Skeletal muscle satellite cell (primary cell): ENCODE measurements at regions not wholly inside any gene's neighbourhood (a gene's known extent, or its start where the extent isn't known, plus 50 kb on each side); places are given as distances from the start of the nearest gene placed in this dataset.

Experiments
- H3K27me3 ChIP-seq: 2 replicates; pipeline ENCODE4 v1.7.0; 2013; ENCODE audit warnings: low read length; ENCODE audit not compliant: control insufficient read depth, insufficient read depth
- H3K36me3 ChIP-seq: 2 replicates; pipeline ENCODE4 v1.7.0; 2013; ENCODE audit warnings: mild to moderate bottlenecking, control low read depth, low read length; ENCODE audit not compliant: insufficient read depth
- H3K4me1 ChIP-seq: 2 replicates; pipeline ENCODE4 v1.7.0; 2013; ENCODE audit warnings: low read length; ENCODE audit not compliant: control insufficient read depth, insufficient read depth
- H3K4me2 ChIP-seq: 2 replicates; pipeline ENCODE4 v1.7.0; 2013; ENCODE audit warnings: mild to moderate bottlenecking, low read length
- H3K4me3 ChIP-seq: 2 replicates; pipeline ENCODE4 v1.7.0; 2013; ENCODE audit warnings: low read length
- H3K9ac ChIP-seq: 2 replicates; pipeline ENCODE4 v1.7.0; 2013; ENCODE audit warnings: mild to moderate bottlenecking, low read depth, low read length, moderate library complexity
- H3K9me3 ChIP-seq: replicated peaks from 2 replicates; pipeline ENCODE4 v1.7.0; 2013; ENCODE audit warnings: mild to moderate bottlenecking, control low read depth, low read length

- H3K36me3 ChIP-seq = no peaks in the 10 kb centered on the region
- H3K27me3 ChIP-seq = peaks cover 55% of the 10 kb centered on the region
- no peak overlapping the region for H3K4me2 ChIP-seq
- H3K4me1 ChIP-seq = no peaks in the 10 kb centered on the region
- no peak overlapping the region for H3K4me3 ChIP-seq
- H3K9me3 ChIP-seq = no peaks in the 10 kb centered on the region
- no peak overlapping the region for H3K9ac ChIP-seq
Measured at GRCh38 chr13:39130301-39130700, 92.0 kb downstream of the NHLRC3 start.

GRCh38 chr13:39132286-39133230, 94.3 kb downstream of the NHLRC3 start:
- H3K36me3 ChIP-seq = no peaks in the 10 kb centered on the region
- H3K9me3 ChIP-seq = no peaks in the 10 kb centered on the region
- H3K27me3 ChIP-seq = peaks cover 34% of the 10 kb centered on the region
- H3K4me2 ChIP-seq = no peak overlapping the region
- H3K4me1 ChIP-seq = no peaks in the 10 kb centered on the region
- H3K4me3 ChIP-seq = no peak overlapping the region
- H3K9ac ChIP-seq = no peak overlapping the region

- Histone ChIP-seq H3K4me3 (no peak overlapping the region), H3K4me1 (no peaks in the 10 kb centered on the region), H3K27me3 (peaks cover 23% of the 10 kb centered on the region), H3K9ac (no peak overlapping the region), H3K4me2 (no peak overlapping the region), H3K36me3 (no peaks in the 10 kb centered on the region), H3K9me3 (no peaks in the 10 kb centered on the region)
Measured at GRCh38 chr13:39133781-39134180, 95.5 kb downstream of the NHLRC3 start.

GRCh38 chr13:39134574-39134973, 96.3 kb downstream of the NHLRC3 start:
- Histone ChIP-seq H3K9me3 (no peaks in the 10 kb centered on the region), H3K36me3 (no peaks in the 10 kb centered on the region)

DNA sequence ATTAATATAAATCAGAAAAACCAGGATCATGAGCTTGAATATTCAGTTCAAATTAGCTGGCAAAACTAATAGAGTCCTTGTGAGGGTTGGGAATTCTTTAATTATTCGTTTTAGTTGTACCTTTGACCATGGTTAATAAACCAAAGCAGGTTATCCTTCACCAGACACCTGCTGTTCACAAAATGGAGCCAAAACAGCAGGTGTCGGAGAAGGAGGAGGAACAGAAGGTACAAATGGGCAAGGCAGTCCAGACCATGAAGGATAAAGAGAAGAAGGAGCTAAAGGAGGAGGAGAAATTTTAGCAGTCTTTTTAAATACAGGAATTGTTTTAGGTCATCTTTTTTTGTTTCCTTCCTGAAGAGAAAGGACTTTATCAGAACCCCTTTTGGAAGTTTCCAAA, 106.1 kb downstream of the NHLRC3 start:
- Histone ChIP-seq H3K4me1 (peaks cover 4% of the 10 kb centered on the region), H3K9ac (no peak overlapping the region), H3K4me2 (no peak overlapping the region), H3K36me3 (no peaks in the 10 kb centered on the region), H3K27me3 (peaks cover 42% of the 10 kb centered on the region), H3K9me3 (no peaks in the 10 kb centered on the region), H3K4me3 (no peak overlapping the region)

More at GRCh38 chr13:39134574-39134973, 96.3 kb downstream of the NHLRC3 start:
- Histone ChIP-seq H3K4me3 (no peak overlapping the region), H3K9ac (no peak overlapping the region), H3K4me2 (no peak overlapping the region), H3K4me1 (no peaks in the 10 kb centered on the region), H3K27me3 (peaks cover 15% of the 10 kb centered on the region)

- peaks cover 4% of the 10 kb centered on the region for H3K4me1 ChIP-seq
- H3K4me3 ChIP-seq = no peak overlapping the region
- no peak overlapping the region for H3K4me2 ChIP-seq
- no peaks in the 10 kb centered on the region for H3K36me3 ChIP-seq
- no peaks in the 10 kb centered on the region for H3K9me3 ChIP-seq
- H3K27me3 ChIP-seq = peaks cover 42% of the 10 kb centered on the region
- H3K9ac ChIP-seq = no peak overlapping the region
Measured at GRCh38 chr13:39144941-39145533, 106.8 kb downstream of the NHLRC3 start.

DNA sequence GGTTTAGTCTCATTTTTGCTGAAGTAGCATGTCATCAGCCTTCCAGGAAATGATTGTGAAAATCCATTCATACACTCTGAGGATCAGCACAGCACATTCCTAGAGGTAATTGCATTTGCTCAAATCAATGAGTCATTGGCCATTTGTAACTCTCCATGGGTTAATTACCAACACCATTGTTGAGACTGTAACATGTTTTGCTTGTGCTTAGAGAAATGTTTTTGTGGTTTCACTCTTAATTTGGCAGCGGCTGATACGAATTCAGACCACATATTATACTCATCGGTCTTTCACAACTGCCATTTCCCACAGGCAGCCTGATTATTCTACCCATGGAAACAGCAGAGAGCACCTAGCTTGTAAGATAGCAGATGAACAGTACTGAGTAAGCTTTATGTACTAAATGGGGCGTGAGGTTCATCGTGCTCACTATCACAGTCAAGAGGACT, 110.3 kb downstream of the NHLRC3 start:
- no peak overlapping the region for H3K4me2 ChIP-seq
- no peaks in the 10 kb centered on the region for H3K9me3 ChIP-seq
- H3K27me3 ChIP-seq = peaks cover 27% of the 10 kb centered on the region
- H3K36me3 ChIP-seq = no peaks in the 10 kb centered on the region
- H3K4me1 ChIP-seq = peaks cover 4% of the 10 kb centered on the region
- no peak overlapping the region for H3K9ac ChIP-seq
- no peak overlapping the region for H3K4me3 ChIP-seq

GRCh38 chr13:39149896-39150295, 111.6 kb downstream of the NHLRC3 start:
- H3K27me3 ChIP-seq = peaks cover 23% of the 10 kb centered on the region

DNA sequence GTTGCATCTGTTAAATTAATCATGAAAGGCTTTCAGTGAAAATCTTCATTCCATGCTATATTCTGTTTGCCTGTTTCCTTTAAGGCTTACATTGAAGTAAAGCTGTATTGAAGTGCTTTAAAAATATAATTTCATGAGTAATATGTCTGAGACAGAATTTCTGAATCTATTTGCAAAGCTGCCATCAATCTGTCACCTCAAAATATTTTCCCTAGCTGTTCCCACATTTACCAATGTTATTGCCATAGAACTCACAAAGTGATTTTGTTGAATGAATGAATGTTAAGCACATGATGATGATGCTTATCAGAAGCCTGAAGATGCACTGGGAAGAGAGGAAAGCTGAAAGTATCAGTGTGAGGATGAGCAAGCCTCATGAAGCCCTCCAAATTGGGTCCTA, 115.8 kb downstream of the NHLRC3 start:
- H3K4me2 ChIP-seq = no peak overlapping the region
- no peaks in the 10 kb centered on the region for H3K9me3 ChIP-seq
- H3K4me1 ChIP-seq = no peaks in the 10 kb centered on the region
- no peak overlapping the region for H3K4me3 ChIP-seq
- H3K9ac ChIP-seq = no peak overlapping the region
- H3K36me3 ChIP-seq = no peaks in the 10 kb centered on the region
- peaks cover 16% of the 10 kb centered on the region for H3K27me3 ChIP-seq

More at GRCh38 chr13:39149896-39150295, 111.6 kb downstream of the NHLRC3 start:
- Histone ChIP-seq H3K36me3 (no peaks in the 10 kb centered on the region), H3K9ac (no peak overlapping the region), H3K4me2 (no peak overlapping the region), H3K4me3 (no peak overlapping the region), H3K9me3 (no peaks in the 10 kb centered on the region), H3K4me1 (peaks cover 4% of the 10 kb centered on the region)

DNA sequence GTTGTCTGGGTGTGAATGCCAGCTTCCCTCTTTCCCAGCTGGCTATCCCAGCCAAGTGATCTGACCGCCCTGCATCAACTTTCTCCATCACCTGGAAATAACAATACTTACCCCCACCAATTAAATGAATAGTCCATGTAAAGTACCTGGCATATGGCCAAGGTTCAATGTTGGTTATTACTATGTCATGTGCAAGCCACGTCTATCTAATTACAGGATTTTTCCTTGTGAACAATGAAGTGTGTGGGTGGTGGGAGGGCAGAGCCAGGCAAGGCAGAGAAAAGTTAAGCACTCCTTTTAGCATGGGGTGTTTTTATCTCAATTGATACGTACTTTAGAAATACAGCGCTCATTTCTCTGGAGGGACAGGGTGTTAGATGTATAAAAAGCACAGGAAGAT, 121.1 kb downstream of the NHLRC3 start:
- Histone ChIP-seq H3K4me1 (no peaks in the 10 kb centered on the region), H3K27me3 (peaks cover 27% of the 10 kb centered on the region), H3K9me3 (no peaks in the 10 kb centered on the region), H3K4me3 (no peak overlapping the region), H3K4me2 (no peak overlapping the region), H3K36me3 (no peaks in the 10 kb centered on the region), H3K9ac (no peak overlapping the region)

DNA sequence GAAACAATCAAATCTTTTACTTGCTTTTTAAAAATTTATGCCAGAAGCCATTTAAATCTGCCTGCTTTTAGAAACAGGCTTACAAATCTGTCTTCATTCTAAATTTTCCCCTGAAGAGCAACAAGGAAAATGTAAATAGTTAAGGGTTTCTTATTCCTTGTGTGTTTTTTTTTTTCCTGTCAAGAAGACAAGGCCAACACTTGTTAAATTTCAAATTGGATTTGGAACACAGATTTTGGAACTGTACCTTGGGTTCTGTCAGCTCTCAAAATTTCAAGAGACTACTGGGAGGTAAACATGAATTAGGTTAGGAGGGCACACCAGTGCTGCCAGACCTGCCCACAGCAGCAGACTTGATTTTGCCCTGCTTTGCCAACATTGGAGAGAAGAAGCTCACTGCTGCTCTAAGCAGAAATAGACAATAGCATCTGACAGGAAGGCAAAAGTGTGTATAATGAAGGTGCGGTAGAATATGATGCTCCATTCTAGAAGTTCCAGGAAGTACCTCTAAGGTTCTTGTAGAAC, 121.7 kb downstream of the NHLRC3 start:
- Histone ChIP-seq H3K9ac (no peak overlapping the region), H3K4me1 (no peaks in the 10 kb centered on the region), H3K4me2 (no peak overlapping the region), H3K9me3 (no peaks in the 10 kb centered on the region), H3K4me3 (no peak overlapping the region), H3K36me3 (no peaks in the 10 kb centered on the region), H3K27me3 (peaks cover 23% of the 10 kb centered on the region)
